ENCODE measurements at regions not wholly inside any gene's neighbourhood (a gene's known extent, or its start where the extent isn't known, plus 50 kb on each side); places are given as distances from the start of the nearest gene placed in this dataset.

- H3K27ac ChIP-seq = no peak overlapping the region
- TF ChIP-seq, protein P1, sequence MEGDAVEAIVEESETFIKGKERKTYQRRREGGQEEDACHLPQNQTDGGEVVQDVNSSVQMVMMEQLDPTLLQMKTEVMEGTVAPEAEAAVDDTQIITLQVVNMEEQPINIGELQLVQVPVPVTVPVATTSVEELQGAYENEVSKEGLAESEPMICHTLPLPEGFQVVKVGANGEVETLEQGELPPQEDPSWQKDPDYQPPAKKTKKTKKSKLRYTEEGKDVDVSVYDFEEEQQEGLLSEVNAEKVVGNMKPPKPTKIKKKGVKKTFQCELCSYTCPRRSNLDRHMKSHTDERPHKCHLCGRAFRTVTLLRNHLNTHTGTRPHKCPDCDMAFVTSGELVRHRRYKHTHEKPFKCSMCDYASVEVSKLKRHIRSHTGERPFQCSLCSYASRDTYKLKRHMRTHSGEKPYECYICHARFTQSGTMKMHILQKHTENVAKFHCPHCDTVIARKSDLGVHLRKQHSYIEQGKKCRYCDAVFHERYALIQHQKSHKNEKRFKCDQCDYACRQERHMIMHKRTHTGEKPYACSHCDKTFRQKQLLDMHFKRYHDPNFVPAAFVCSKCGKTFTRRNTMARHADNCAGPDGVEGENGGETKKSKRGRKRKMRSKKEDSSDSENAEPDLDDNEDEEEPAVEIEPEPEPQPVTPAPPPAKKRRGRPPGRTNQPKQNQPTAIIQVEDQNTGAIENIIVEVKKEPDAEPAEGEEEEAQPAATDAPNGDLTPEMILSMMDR (conservative IDR thresholded peaks at IDR 0.05) = no peak
- TF ChIP-seq ZFX (IDR thresholded peaks at IDR 0.05) = no peak
Measured at GRCh38 chr17:77640916-77641605, 317.4 kb upstream of the TNRC6C start.

DNA sequence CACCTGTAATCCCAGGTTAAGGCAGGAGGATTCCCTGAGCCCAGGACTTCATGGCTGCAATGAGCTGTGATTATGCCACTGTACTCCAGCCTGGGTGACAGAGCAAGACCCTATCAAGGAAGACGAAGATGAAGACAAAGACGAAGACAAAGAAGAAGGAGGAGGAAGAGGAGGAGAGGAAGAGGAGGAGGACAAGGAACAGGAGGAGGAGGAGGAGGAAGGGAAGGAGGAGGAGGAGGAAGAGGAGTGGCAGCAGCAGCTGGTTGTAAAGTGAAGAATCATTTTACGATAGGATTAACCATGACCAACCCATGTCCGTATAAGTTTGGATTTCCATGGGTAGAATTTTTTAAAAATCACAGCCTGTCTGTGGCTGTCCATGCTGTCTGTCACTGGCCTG is 316.8 kb upstream of the TNRC6C start:
- H3K27ac ChIP-seq = no peak overlapping the region
- no peak for TF ChIP-seq ZFX (IDR thresholded peaks at IDR 0.05)
- TF ChIP-seq, protein P1 (conservative IDR thresholded peaks at IDR 0.05) = no peak

DNA sequence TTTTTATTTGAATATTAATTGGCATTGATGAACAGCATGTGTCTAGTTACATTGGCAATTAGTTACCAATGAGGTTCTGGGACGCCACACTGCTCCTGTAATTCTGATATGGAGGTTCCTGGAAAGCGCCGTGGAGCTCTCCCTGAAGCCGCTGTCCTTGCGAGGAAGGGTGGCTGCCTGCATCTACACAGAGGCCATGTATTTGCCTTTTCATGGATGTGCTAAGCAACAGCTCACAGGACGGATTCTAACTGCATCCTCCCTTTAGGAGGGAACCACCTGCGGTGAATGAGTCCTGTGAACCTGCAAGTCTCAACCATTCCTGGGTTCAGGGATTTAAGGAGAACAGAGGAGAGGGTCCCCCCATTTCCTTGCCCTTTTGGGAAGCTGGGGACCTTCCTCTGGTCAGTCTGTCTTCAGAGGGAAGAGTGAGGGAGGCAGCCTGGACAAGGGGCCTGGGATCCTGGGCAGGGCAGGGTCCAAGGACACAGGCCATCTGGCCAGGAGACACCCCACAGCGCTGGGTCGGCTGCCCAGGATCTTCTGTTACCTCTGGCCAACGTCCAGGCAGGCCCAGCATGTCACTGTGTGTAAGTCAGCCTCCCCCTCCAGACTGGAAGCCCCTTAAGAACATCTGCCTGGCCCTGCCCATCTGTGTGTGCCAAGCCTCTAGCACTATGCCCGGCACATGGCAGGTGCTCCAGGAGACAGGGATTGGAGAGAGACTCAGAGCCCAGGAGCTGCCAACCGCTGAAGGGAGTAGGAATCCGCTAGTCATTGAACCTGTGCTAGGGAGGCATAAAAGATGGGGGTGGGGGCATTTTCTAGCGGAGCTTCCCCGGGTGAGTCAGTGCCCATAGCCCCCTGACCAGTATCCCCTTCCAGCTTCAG is 314.1 kb upstream of the TNRC6C start:
- H3K27ac ChIP-seq = no peak overlapping the region
- no peak for TF ChIP-seq ZFX (IDR thresholded peaks at IDR 0.05)
- TF ChIP-seq, protein P1 (conservative IDR thresholded peaks at IDR 0.05) = no peak

DNA sequence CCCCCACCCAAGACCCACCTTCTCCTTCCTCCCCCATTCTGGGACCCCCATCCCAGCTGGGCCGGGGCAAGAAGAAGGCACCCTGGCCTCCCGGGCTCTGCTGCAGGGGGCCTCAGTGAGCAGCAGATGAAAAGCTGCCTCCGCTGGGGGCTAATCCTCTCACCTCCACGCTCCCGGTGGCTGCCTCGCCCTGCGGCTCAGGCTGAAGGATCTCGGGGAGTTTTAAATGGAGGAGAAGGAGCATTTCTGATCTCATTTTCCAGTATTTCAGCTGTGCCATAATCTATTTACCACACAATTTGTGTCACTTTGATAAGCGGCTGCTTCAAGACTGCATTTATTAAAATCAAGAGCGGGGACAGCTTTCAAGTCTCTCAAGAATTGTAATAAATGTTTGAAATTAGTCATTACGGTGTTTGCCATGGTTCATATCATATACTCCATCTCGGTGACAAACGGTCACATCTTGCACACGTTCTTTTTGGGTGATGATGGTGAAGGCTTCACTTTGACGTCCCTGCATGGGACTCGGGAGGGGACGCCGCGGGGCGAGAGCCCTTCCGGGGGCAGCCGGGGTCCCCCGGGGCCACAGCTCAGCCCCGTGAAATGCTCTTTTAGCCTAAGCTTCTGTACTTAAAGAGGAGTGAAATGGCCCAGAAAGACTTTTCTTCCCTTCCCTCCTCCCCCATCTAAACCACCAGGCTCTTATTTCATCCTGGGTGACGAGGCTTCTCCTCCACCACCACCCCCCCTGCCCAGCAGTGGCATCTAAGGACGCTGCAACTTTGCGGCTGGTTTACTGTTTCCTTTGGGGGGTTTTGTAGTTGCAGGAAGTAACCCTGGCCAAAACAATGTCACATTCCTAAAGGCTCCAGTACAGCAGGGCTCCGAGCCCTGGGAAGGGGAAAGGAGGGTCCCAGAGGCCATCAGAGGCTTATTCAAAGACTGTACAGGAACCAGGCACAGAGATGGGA is 313.1 kb upstream of the TNRC6C start:
- no peak overlapping the region for H3K27ac ChIP-seq
- TF ChIP-seq, protein P1 (conservative IDR thresholded peaks at IDR 0.05) = no peak
- no peak for TF ChIP-seq ZFX (IDR thresholded peaks at IDR 0.05)

DNA sequence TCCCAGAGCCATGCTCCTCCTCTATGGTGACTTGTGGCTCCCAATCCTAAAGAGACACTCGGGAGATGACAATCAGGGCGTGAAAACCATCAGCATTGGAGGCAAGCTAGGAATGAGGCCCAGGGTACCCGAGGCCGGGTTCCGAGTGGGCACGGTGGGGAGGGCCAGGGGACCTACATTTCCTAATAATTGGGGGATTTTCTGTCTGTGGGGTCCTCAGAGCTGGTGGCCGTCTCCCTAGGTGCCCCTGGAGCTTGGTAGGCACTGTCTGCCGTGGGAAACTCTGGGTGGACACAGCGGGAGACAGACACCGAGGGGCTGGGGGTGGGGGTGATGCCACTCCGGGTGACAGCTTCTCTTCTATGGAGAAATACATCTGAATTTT is 312.5 kb upstream of the TNRC6C start:
- no peak for TF ChIP-seq ZFX (IDR thresholded peaks at IDR 0.05)
- TF ChIP-seq, protein P1 (conservative IDR thresholded peaks at IDR 0.05) = no peak
- no peak overlapping the region for H3K27ac ChIP-seq

GRCh38 chr17:77647531-77647930 is 311.0 kb upstream of the TNRC6C start:
- no peak for TF ChIP-seq ZFX (IDR thresholded peaks at IDR 0.05)
- TF ChIP-seq, protein P1 (conservative IDR thresholded peaks at IDR 0.05) = no peak
- no peak overlapping the region for H3K27ac ChIP-seq

All from C4-2B (cell line).